ENCODE measurements at regions not wholly inside any gene's neighbourhood (a gene's known extent, or its start where the extent isn't known, plus 50 kb on each side); places are given as distances from the start of the nearest gene placed in this dataset.

DNA sequence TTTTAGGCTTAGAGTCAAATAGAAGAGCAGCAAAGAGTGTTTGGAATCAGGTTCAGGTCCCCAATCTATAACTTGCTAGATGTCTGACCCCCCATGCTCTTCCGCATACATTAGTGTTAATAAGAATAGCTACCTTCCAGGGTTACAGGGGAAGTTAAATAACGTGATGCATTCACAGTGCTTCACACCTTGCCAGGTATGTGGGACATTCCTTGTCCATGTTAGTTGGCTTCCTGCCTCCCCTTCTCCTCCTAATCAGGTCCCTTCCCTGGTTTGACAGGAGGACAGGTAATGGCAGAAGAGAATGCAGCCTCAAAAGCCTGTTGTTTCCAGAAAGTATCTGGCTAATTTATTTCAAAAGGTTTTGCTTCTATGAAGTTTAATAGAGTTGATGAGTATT lies 248.7 kb downstream of the MID1IP1 start:
- no peak for ATAC-seq (ENCODE audit: low FRiP score)
- TF ChIP-seq, protein P1, sequence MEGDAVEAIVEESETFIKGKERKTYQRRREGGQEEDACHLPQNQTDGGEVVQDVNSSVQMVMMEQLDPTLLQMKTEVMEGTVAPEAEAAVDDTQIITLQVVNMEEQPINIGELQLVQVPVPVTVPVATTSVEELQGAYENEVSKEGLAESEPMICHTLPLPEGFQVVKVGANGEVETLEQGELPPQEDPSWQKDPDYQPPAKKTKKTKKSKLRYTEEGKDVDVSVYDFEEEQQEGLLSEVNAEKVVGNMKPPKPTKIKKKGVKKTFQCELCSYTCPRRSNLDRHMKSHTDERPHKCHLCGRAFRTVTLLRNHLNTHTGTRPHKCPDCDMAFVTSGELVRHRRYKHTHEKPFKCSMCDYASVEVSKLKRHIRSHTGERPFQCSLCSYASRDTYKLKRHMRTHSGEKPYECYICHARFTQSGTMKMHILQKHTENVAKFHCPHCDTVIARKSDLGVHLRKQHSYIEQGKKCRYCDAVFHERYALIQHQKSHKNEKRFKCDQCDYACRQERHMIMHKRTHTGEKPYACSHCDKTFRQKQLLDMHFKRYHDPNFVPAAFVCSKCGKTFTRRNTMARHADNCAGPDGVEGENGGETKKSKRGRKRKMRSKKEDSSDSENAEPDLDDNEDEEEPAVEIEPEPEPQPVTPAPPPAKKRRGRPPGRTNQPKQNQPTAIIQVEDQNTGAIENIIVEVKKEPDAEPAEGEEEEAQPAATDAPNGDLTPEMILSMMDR (IDR thresholded peaks at IDR 0.05) = no peak
- no peak for DNase-seq (ENCODE audit: low spot score)

DNA sequence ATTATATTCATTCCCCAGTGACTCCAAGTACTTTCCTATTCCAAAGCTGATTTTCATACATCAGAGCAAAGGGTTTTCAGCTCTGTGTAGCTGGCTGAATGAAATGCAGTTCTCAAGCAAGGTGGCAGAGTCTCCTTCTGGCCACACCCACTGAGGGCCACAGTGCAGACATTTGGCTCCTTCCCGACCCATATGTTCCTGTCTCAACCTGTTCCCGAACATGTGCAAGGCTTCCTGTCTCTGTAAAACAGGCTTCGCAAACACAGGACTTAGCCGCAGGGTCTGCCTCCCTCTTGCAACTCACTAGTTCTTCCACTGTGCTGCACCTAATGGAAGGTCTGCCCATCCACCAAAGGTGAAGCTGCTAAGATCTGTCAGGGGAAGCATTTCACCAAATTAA lies 249.2 kb downstream of the MID1IP1 start:
- TF ChIP-seq, protein P1 (IDR thresholded peaks at IDR 0.05) = no peak
- ATAC-seq (ENCODE audit: low FRiP score) (no peak), DNase-seq (ENCODE audit: low spot score) (no peak)

DNA sequence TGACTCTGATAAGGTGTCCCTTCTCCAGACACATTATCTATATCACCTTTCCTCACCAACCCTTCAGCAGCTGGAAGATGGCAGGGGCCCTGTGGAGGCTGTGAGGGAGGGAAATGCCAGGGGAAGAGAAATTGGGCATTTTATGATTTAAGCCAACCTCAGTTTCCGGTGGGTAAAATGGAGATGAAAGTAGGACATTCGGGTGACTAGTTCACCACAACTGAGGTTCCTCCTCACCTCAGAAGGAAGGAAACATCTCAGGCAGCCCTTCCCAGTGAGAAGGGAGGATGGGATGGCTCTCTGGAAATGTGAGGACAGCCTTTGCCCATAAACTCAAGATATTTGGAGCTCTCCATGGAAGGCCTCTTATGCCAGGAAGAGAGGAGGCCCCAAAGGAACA lies 251.5 kb downstream of the MID1IP1 start:
- no peak for ATAC-seq (ENCODE audit: low FRiP score)
- DNase-seq (ENCODE audit: low spot score) = no peak

DNA sequence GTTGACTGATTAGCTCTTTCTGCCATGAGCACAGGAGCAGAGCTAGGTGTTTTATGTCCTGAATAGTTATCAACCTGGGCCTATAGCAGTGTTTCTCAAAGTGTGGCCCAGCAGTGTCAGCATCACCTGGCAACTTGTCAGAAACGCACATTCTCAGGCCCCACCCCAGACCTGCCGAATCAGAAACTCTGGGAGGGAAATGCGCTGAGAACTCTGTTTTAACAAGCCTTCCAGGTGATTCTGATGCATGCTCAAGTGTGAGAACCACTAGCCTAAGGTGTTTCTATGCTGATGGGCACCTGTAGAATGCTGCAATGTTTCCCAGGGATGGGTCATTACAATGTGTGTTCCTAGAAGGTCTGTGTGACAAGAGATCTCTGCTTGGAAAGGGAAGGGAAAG lies 257.5 kb downstream of the MID1IP1 start:
- no peak for DNase-seq (ENCODE audit: low spot score)
- no peak for ATAC-seq (ENCODE audit: low FRiP score)
- TF ChIP-seq, protein P1 (IDR thresholded peaks at IDR 0.05) = no peak

More for the DNA sequence above, 251.5 kb downstream of the MID1IP1 start:
- TF ChIP-seq, protein P1 (IDR thresholded peaks at IDR 0.05) = no peak

DNA sequence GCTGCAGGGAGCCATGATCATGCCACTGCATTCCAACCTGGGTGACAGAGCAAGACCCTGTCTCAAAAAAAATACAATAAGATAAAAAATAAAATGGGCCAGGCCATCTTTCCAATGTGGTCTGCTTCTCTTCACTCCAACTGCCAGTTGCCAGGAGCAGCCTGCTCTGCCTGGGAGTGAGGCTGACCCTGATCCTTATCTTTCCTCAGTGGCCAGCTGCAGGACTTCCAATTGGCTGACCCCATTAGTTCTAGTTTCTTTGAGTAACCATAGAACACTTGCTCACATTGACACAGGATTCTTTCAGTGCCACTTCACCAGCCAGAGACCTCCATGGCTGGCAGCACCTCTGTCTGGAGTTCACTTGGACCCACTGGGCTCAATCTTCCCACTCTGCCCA lies 258.6 kb downstream of the MID1IP1 start:
- ATAC-seq (ENCODE audit: low FRiP score) (no peak), DNase-seq (ENCODE audit: low spot score) (no peak)
- TF ChIP-seq, protein P1 (IDR thresholded peaks at IDR 0.05) = no peak

DNA sequence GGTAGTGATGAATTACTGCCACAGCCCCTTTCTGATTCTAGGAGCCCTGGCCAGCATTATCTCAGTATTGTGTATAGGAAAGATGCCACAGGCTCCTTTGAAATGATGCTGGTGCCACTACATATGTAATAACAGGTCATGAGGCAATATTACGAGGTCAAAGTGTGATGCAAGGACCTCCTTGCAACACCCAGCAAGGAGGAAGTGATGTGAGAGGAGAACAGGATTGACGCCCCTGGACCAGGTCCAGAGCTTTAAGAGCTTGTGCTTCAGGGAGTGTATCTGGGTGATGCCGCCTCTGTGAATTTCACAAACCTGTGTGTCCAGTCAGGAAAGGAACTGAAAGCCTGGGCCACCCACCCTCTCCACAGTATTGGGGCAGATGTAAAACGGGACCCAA lies 261.8 kb downstream of the MID1IP1 start:
- no peak for ATAC-seq (ENCODE audit: low FRiP score)
- DNase-seq (ENCODE audit: low spot score) = no peak
- TF ChIP-seq, protein P1 (IDR thresholded peaks at IDR 0.05) = no peak

DNA sequence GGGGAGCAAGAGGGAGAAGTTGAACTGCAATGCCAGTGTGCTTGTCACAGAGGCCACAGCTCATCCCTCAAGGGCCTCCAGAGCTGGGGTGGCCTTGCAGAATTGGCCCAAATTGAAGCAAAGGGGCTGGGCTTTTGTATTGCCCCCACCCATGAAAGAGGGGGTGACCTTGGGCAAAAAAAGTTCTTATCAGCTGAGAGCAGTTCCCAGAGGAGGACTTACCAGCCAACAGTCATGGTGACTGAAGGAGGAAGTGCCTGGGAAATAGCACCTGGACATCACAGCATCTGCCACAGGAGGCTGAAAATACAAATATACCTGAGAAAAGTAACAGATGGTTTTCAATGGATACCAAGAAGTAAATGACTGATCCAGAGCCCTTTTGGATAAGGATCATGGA lies 262.4 kb downstream of the MID1IP1 start:
- TF ChIP-seq, protein P1 (IDR thresholded peaks at IDR 0.05) = no peak
- no peak for ATAC-seq (ENCODE audit: low FRiP score)
- no peak for DNase-seq (ENCODE audit: low spot score)
